ENCODE measurements at regions not wholly inside any gene's neighbourhood (a gene's known extent, or its start where the extent isn't known, plus 50 kb on each side); places are given as distances from the start of the nearest gene placed in this dataset.

DNA sequence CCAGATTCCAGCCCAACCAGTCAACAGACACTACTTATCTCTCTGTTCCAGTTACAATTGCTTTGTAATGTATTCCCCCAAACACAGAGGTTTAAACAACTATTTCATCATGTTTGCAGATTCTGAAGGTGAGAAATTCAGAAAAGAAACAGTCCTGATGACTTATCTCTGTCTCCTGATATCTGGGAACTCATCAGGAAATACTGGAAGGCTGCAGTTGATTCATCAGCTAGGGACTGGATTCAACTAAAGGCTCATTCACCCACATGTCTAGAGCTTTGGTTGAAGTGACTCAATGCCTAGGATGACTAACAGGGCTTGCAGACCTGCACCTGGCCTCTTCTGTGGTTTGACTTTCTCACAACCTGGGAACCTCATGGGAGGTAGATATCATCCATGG is 56.6 kb upstream of the GPC6 start:
- TF ChIP-seq, protein P1, sequence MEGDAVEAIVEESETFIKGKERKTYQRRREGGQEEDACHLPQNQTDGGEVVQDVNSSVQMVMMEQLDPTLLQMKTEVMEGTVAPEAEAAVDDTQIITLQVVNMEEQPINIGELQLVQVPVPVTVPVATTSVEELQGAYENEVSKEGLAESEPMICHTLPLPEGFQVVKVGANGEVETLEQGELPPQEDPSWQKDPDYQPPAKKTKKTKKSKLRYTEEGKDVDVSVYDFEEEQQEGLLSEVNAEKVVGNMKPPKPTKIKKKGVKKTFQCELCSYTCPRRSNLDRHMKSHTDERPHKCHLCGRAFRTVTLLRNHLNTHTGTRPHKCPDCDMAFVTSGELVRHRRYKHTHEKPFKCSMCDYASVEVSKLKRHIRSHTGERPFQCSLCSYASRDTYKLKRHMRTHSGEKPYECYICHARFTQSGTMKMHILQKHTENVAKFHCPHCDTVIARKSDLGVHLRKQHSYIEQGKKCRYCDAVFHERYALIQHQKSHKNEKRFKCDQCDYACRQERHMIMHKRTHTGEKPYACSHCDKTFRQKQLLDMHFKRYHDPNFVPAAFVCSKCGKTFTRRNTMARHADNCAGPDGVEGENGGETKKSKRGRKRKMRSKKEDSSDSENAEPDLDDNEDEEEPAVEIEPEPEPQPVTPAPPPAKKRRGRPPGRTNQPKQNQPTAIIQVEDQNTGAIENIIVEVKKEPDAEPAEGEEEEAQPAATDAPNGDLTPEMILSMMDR (IDR thresholded peaks at IDR 0.05; ENCODE audit: low read length): no peak
- no peak for TF ChIP-seq EZH2 (IDR thresholded peaks at IDR 0.05; ENCODE audit: borderline replicate concordance, low read length)

All from OCI-LY1 (cell line).